ENCODE measurements at regions not wholly inside any gene's neighbourhood (a gene's known extent, or its start where the extent isn't known, plus 50 kb on each side); places are given as distances from the start of the nearest gene placed in this dataset.

DNA sequence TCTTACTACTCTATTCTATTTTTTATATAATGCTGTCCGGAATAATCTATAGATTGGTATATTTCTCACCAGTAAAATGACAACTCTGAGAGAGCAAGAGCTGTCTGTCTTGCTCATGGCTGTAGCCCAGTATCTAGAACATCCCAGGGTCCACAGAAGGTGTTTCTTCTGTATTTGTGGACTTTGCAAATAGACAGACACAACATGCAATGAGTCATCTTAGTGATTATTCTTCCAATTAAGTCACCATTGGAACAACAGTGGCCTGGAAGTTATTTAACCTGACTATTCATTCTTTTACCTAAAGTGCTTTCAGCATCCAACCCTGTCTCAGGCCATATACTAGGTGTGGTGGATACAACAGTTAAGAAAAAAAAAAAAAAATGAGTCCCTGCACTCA lies 179.5 kb downstream of the PPARGC1A start:
- TF ChIP-seq, protein P1, sequence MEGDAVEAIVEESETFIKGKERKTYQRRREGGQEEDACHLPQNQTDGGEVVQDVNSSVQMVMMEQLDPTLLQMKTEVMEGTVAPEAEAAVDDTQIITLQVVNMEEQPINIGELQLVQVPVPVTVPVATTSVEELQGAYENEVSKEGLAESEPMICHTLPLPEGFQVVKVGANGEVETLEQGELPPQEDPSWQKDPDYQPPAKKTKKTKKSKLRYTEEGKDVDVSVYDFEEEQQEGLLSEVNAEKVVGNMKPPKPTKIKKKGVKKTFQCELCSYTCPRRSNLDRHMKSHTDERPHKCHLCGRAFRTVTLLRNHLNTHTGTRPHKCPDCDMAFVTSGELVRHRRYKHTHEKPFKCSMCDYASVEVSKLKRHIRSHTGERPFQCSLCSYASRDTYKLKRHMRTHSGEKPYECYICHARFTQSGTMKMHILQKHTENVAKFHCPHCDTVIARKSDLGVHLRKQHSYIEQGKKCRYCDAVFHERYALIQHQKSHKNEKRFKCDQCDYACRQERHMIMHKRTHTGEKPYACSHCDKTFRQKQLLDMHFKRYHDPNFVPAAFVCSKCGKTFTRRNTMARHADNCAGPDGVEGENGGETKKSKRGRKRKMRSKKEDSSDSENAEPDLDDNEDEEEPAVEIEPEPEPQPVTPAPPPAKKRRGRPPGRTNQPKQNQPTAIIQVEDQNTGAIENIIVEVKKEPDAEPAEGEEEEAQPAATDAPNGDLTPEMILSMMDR (IDR thresholded peaks at IDR 0.05), result no peak
- TF ChIP-seq, protein P2, sequence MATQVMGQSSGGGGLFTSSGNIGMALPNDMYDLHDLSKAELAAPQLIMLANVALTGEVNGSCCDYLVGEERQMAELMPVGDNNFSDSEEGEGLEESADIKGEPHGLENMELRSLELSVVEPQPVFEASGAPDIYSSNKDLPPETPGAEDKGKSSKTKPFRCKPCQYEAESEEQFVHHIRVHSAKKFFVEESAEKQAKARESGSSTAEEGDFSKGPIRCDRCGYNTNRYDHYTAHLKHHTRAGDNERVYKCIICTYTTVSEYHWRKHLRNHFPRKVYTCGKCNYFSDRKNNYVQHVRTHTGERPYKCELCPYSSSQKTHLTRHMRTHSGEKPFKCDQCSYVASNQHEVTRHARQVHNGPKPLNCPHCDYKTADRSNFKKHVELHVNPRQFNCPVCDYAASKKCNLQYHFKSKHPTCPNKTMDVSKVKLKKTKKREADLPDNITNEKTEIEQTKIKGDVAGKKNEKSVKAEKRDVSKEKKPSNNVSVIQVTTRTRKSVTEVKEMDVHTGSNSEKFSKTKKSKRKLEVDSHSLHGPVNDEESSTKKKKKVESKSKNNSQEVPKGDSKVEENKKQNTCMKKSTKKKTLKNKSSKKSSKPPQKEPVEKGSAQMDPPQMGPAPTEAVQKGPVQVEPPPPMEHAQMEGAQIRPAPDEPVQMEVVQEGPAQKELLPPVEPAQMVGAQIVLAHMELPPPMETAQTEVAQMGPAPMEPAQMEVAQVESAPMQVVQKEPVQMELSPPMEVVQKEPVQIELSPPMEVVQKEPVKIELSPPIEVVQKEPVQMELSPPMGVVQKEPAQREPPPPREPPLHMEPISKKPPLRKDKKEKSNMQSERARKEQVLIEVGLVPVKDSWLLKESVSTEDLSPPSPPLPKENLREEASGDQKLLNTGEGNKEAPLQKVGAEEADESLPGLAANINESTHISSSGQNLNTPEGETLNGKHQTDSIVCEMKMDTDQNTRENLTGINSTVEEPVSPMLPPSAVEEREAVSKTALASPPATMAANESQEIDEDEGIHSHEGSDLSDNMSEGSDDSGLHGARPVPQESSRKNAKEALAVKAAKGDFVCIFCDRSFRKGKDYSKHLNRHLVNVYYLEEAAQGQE (IDR thresholded peaks at IDR 0.05; ENCODE audit: insufficient read depth in 1 of 2, low read depth in 2 of 2, low read length in 1 of 2), result no peak
